ENCODE measurements at regions not wholly inside any gene's neighbourhood (a gene's known extent, or its start where the extent isn't known, plus 50 kb on each side); places are given as distances from the start of the nearest gene placed in this dataset.

GRCh38 chr1:17991996-17992395 lies 115.6 kb upstream of the IGSF21 start:
- Histone ChIP-seq H3K4me1 (ENCODE audit: insufficient read depth, low read length) (no peaks in the 10 kb centered on the region), H3K23ac (ENCODE audit: insufficient read length, low read depth, low read length) (no peak overlapping the region), H3K79me2 (ENCODE audit: insufficient read depth, low read length) (no peaks in the 10 kb centered on the region), H3K23me2 (ENCODE audit: insufficient read length, low read depth, low read length, poor library complexity, severe bottlenecking) (no peaks in the 10 kb centered on the region), H2AK5ac (ENCODE audit: insufficient read length, low read length) (no peak overlapping the region), H2AFZ (ENCODE audit: low read length) (no peak overlapping the region), H3K9ac (ENCODE audit: extremely low read depth, insufficient read length, low read length) (no peak overlapping the region), H3K27me3 (ENCODE audit: insufficient read depth, low read length) (no peaks in the 10 kb centered on the region), H2BK120ac (ENCODE audit: low read depth, low read length, poor library complexity, severe bottlenecking) (no peak overlapping the region), H3K18ac (ENCODE audit: insufficient read length, low read depth, low read length) (no peak overlapping the region), H3K56ac (ENCODE audit: insufficient read length, low read depth, low read length) (no peak overlapping the region), H4K91ac (ENCODE audit: insufficient read length, low read depth, low read length) (no peak overlapping the region), H2BK12ac (ENCODE audit: insufficient read length, low read depth, low read length) (no peak overlapping the region), H4K5ac (ENCODE audit: insufficient read length, low read depth, low read length) (no peak overlapping the region), H3K4me2 (ENCODE audit: insufficient read depth, insufficient read length, low read length) (no peak overlapping the region), H4K20me1 (ENCODE audit: control insufficient read depth, insufficient read depth, insufficient read length) (no peaks in the 10 kb centered on the region), H3K79me1 (ENCODE audit: insufficient read depth, low read depth, low read length, poor library complexity, severe bottlenecking) (no peaks in the 10 kb centered on the region), H4K8ac (replicated peaks; ENCODE audit: insufficient read length, low read depth, low read length) (no peak overlapping the region), H2BK15ac (ENCODE audit: low read depth, low read length) (no peak overlapping the region), H3K27ac (ENCODE audit: insufficient read length, low read depth, low read length) (no peak overlapping the region), H3K4ac (ENCODE audit: low read depth, low read length) (no peak overlapping the region), H2BK20ac (ENCODE audit: low read depth, low read length, poor library complexity, severe bottlenecking) (no peak overlapping the region), H3K14ac (ENCODE audit: insufficient read depth, low read length) (no peak overlapping the region), H3T11ph (ENCODE audit: low read length) (no peak overlapping the region), H3K9me3 (ENCODE audit: control insufficient read depth, low read depth, low read length) (no peaks in the 10 kb centered on the region), H2BK5ac (ENCODE audit: insufficient read length, low read length) (no peak overlapping the region)
- Mint-ChIP-seq H3K4me3 (no peak overlapping the region), H3K9me3 (no peaks in the 10 kb centered on the region; a peak in 1 of 5 replicates), H3K27me3 (ENCODE audit: low read depth) (peaks cover 33% of the 10 kb centered on the region), H3K36me3 (ENCODE audit: insufficient read depth in 1 of 3, low read depth in 3 of 3) (no peaks in the 10 kb centered on the region), H3K4me1 (no peaks in the 10 kb centered on the region), H3K27ac (no peak overlapping the region)
- DNase-seq = no peak
- WGBS (ENCODE audit: extremely low coverage, insufficient read length, low lambda C conversion rate) = no CpG with 5 or more reads among the region's 4 CpGs
- no peak for TF ChIP-seq CTCF (conservative IDR thresholded peaks at IDR 0.05)

All from H9 (cell line).